ENCODE measurements at regions not wholly inside any gene's neighbourhood (a gene's known extent, or its start where the extent isn't known, plus 50 kb on each side); places are given as distances from the start of the nearest gene placed in this dataset.

GRCh38 chr21:41643246-41643966, 123.4 kb downstream of the RIPK4 start:
- no peak for DNase-seq (ENCODE audit: low read depth)
- H3K4me3 ChIP-seq (ENCODE audit: low read depth, low read length): no peak overlapping the region
- TF ChIP-seq CTCF (IDR thresholded peaks at IDR 0.05; ENCODE audit: low read depth, low read length, missing control alignments): no peak

- DNase-seq (ENCODE audit: low read depth): no peak
- no peak overlapping the region for H3K4me3 ChIP-seq (ENCODE audit: low read depth, low read length)
- no peak for TF ChIP-seq CTCF (IDR thresholded peaks at IDR 0.05; ENCODE audit: low read depth, low read length, missing control alignments)
These were observed 124.8 kb downstream of the RIPK4 start for GRCh38 chr21:41641821-41642701.

- TF ChIP-seq CTCF (IDR thresholded peaks at IDR 0.05; ENCODE audit: low read depth, low read length, missing control alignments): no peak
- DNase-seq (ENCODE audit: low read depth): no peak
- no peak overlapping the region for H3K4me3 ChIP-seq (ENCODE audit: low read depth, low read length)
These were observed 125.4 kb downstream of the RIPK4 start for GRCh38 chr21:41641510-41641815.

- no peak for TF ChIP-seq CTCF (IDR thresholded peaks at IDR 0.05; ENCODE audit: low read depth, low read length, missing control alignments)
- H3K4me3 ChIP-seq (ENCODE audit: low read depth, low read length): no peak overlapping the region
- no peak for DNase-seq (ENCODE audit: low read depth)
These were observed 125.9 kb downstream of the RIPK4 start for GRCh38 chr21:41640748-41641509.

- DNase-seq (ENCODE audit: low read depth): no peak
- TF ChIP-seq CTCF (IDR thresholded peaks at IDR 0.05; ENCODE audit: low read depth, low read length, missing control alignments): no peak
- H3K4me3 ChIP-seq (ENCODE audit: low read depth, low read length): no peak overlapping the region
These were observed 127.1 kb downstream of the RIPK4 start for GRCh38 chr21:41639766-41640165.

GRCh38 chr21:41639336-41639735, 127.5 kb downstream of the RIPK4 start:
- DNase-seq (ENCODE audit: low read depth): no peak
- no peak overlapping the region for H3K4me3 ChIP-seq (ENCODE audit: low read depth, low read length)
- no peak for TF ChIP-seq CTCF (IDR thresholded peaks at IDR 0.05; ENCODE audit: low read depth, low read length, missing control alignments)
